GM12865 (cell line): ENCODE measurements at regions not wholly inside any gene's neighbourhood (a gene's known extent, or its start where the extent isn't known, plus 50 kb on each side); places are given as distances from the start of the nearest gene placed in this dataset.
A peak's percentile ranks its signal among the peaks of the same experiment; 100 is the strongest.
"Not testable (repeated sequence)": the region's sequence is repeated elsewhere in the genome, so short reads cannot be mapped to it uniquely, and the experiment has no call there.

Experiments
- DNase-seq: peaks from one replicate; pipeline ENCODE4 v3.0.0; 2010; ENCODE audit warnings: low read depth
- H3K4me3 ChIP-seq: 2 replicates; pipeline ENCODE4 v1.5.1; 2011; ENCODE audit warnings: mild to moderate bottlenecking, low read depth, low read length, control low read depth
- TF ChIP-seq, protein P1 (sequence below): IDR thresholded peaks from 2 replicates; pipeline ENCODE4 v1.5.1; 2011; ENCODE audit warnings: low read length, control low read depth, low read depth, inconsistent platforms; ENCODE audit not compliant: insufficient read depth; ENCODE audit errors: missing control alignments

DNA sequence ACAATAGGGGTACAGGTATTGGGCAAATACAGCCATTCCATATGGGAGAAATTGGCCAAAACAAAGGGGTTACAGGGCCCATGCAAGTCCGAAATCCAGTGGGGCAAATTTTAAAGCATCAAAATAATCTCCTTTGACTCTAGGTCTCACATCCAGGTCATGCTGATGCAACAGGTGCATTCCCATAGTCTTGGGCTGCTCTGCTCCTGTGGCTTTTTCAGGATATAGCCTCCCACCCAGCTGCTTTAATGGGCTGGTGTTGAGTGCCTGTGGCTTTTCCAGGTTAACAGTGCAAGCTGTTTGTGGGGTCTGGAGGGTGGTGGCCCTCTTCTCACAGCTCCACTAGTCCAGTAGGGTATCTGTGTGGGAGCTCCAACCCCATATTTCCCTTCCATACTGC, 607.1 kb downstream of the MEI4 start:
- no peak for DNase-seq
- TF ChIP-seq, protein P1, sequence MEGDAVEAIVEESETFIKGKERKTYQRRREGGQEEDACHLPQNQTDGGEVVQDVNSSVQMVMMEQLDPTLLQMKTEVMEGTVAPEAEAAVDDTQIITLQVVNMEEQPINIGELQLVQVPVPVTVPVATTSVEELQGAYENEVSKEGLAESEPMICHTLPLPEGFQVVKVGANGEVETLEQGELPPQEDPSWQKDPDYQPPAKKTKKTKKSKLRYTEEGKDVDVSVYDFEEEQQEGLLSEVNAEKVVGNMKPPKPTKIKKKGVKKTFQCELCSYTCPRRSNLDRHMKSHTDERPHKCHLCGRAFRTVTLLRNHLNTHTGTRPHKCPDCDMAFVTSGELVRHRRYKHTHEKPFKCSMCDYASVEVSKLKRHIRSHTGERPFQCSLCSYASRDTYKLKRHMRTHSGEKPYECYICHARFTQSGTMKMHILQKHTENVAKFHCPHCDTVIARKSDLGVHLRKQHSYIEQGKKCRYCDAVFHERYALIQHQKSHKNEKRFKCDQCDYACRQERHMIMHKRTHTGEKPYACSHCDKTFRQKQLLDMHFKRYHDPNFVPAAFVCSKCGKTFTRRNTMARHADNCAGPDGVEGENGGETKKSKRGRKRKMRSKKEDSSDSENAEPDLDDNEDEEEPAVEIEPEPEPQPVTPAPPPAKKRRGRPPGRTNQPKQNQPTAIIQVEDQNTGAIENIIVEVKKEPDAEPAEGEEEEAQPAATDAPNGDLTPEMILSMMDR = no peak
- H3K4me3 ChIP-seq = no peak overlapping the region

DNA sequence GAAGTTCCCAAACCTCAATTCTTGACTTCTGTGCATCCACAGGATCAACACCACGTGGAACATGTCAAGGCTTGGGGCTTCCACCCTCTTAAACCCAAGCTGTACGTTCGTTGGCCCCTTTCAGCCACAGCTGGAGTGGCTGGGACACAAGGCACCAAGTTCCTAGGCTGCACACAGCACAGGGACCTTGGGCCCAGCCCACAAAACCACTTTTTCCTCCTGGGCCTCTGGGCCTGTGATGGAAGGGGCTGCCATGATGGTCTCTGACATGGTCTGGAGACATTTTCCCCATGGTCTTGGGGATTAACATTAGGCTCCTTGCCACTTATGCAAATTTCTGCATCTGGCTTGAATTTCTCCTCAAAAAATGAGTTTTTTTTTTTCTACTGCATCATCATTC, 606.9 kb upstream of the IRAK1BP1 start:
- H3K4me3 ChIP-seq, DNase-seq: not testable (repeated sequence)

DNA sequence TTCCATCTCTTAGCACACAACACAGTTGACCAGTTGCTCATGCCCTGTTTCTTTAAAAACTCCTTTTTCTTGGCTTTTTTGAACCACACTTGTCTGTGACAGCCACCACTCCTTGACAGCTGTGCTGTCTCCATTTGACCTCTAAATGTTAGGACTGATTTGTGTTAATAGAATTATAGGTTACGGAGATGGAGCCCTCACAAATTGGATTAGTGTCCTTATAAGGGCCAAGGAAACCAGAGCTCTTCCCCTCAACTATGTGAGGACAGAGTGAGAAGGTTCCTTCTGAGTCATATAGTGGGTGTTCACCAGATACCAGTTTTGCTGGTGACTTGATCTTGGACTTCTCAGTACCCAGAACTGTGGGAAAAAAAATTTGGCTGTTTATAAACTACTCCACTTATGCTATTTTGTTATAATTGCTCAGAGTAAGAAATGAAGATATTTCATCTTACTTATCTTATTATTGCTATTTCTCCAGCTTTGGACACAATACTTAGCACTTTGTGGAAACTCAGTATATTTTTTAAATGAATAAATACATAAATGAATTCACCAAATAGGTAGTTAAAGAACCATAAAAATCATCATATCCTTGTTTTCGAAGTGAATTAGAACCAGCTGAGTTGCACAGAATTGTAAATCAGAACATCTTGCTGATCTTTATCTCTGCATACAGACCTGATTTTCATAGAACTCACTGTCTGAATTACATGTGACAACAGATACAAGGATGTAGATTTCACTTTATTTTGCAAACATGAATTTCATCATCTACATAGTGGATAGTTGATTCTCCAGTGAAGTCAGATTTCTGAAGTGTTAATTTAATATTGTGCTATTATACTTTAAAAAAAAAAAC, 598.5 kb upstream of the IRAK1BP1 start:
- TF ChIP-seq, protein P1 = no peak
- DNase-seq = no peak
- no peak overlapping the region for H3K4me3 ChIP-seq

DNA sequence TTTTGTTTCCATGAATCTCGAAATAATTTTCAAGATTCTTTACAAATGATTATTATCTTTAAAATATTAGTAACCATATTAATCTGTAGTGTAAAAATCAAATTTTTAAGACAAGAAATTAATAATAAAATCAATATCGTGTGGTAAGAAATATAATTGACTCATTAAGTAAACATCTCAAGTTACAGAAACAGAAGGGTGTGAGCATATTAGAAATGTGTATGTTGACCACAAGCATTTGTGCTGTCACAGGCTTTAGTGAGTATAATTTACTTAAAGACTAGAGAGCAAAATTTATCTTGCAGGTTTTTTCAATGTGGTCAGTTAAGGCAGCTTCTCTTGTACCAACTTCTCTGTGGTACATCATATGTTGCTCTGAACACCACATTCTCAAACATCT, 566.5 kb upstream of the IRAK1BP1 start:
- TF ChIP-seq, protein P1 = no peak
- H3K4me3 ChIP-seq = no peak overlapping the region
- no peak for DNase-seq

DNA sequence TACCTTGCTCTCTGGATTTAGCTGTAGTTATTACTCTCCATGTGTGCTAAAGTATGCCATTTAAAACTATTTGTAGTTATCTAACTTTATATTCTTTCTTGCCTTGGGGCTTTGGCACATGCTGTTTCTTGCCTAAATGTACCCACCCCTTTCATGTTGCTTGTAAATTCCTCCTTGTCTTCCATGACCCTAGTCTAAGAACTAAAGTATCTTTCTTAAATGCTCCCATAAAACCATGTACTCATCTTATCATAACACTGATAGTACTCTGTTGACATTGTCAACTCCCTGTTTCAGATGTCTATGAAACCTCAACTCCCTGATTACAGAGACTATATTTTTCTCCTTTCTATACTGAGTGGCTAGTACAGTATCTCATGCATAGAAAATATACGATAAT, 564.9 kb upstream of the IRAK1BP1 start:
- TF ChIP-seq, protein P1 = no peak
- no peak overlapping the region for H3K4me3 ChIP-seq
- no peak for DNase-seq

DNA sequence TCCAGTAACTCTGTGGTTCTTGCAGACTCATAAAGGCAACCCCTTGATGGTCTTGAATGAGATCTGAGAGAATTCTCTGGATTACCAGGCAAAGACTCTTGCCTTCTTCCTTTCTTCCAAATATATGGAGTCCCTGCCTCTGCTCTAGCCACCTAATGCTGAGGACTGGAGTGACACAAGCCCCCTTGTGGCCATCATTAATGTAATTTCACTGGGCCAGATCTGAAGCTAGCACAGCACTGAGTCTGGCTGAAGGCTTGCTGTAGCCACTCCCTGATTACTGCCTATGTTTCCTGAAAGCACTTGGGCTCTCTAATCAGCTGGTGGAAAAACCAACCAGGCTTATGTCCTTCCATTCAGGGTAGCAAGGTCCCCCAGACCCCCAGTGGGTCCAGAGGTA, 559.3 kb upstream of the IRAK1BP1 start:
- H3K4me3 ChIP-seq = no peak overlapping the region
- TF ChIP-seq, protein P1 = no peak
- DNase-seq = peak; percentile 4

DNA sequence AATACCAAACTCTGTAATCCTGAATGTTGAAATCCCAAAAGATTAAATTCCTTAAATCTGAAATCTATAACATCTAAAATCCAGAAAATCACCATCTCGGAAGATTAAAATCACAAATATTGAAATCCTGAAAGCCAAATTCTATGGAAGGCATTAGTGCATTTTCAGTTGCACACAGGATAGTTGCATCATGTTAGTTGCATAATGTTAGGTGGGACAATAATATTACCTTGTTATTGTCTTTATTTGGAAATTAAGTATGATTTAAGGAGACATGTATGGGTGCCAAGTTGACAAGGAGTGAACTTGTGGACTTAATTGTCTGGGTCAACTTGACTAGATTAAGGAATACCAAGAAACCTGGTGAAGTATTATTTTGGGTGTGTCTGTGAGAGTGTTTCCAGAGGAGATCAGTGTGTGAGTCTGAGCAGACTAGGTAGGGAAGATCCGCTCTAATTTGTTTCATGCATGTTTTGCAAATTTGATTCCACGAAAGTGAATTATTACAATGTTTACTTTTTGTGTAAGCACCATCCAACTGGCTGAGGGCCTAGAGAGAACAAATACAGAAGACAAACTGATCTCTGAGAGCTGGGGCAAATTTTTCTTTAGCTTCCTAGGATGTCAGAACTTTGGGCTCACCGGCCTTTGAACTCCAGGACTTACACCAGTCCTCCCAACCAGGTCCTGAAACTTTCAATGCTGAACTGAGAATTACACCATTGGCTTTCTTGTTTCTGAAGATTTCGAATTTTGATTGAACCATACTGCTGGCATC, 545.1 kb upstream of the IRAK1BP1 start:
- DNase-seq = no peak
- no peak overlapping the region for H3K4me3 ChIP-seq
- TF ChIP-seq, protein P1 = no peak
